Stimulated activated CD4-positive, alpha-beta T cell treated with anti-CD3 and anti-CD28 coated beads, Interleukin-1b, Interleukin-23, amount 100 ng/mL, for 4 hours (primary cell): ENCODE measurements at regions not wholly inside any gene's neighbourhood (a gene's known extent, or its start where the extent isn't known, plus 50 kb on each side); places are given as distances from the start of the nearest gene placed in this dataset.
"Not testable (repeated sequence)": the region's sequence is repeated elsewhere in the genome, so short reads cannot be mapped to it uniquely, and the experiment has no call there.

ENCODE experiments used
- DNase-seq, 2 donors: peaks; one replicate each; pipeline ENCODE4 v3.0.0-alpha.2; 2020; ENCODE audit warnings: low read depth in 2 of 2

- no peak for DNase-seq
These were observed 510.1 kb upstream of the AADAT start for GRCh38 chr4:170599894-170600293.

GRCh38 chr4:170591076-170591475 lies 501.3 kb upstream of the AADAT start:
- no peak for DNase-seq

GRCh38 chr4:170589597-170590191 lies 499.9 kb upstream of the AADAT start:
- DNase-seq: no peak

DNA sequence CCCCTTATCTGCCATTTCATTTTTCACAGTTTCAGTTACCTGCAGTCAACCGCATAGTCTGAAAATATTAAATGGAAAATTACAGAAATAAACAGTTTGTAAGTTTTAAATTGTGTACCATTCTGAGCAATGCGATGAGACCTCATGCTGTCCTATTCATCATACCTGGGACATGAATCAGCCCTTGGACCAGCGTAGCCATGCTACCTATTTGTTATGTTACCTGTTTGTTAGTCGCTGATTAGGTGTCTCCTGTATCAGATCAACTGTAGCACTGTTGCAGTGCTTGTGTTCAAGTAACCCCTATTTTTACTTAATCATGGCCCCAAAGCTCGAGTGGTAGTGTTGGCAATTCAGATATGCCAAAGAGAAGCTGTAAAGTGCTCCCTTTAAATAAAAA lies 492.2 kb upstream of the AADAT start:
- DNase-seq: no peak

DNA sequence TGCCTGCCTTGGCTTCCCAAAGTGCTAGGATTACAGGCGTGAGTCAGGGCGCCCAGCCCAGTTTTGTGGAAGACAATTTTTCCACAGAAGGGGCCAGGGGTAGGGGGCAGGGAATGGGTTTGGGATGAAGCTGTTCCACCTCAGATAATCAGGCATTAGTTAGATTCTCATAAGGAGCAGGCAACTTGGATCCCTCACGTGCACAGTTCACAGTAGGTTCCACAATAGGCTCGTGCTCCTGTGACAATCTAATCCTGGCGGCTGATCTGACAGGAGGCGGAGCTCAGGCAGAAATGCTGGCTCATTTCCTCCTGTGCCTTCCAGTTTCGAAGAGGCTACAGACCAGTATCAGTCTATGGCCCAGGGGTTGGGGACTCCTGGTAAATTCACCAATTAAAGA lies 491.6 kb upstream of the AADAT start:
- DNase-seq: no peak

DNA sequence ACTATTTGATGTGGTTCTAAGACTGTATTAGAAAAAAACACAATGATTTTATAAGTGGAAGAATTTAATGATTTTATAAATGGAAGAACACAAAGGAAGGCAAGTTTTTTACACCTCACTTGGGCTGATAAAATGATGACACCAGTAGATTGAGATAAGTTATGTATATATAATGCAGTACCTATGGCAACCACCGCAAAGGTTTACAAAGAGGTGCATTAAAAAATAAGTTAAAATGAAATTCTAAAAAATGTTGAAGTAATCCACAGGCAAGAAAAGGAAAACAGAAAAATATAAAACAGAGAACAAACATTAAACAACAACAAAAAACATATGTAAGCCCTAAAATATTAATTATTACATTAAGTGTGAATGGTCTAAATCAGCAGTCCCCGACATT lies 490.9 kb upstream of the AADAT start:
- DNase-seq: no peak

DNA sequence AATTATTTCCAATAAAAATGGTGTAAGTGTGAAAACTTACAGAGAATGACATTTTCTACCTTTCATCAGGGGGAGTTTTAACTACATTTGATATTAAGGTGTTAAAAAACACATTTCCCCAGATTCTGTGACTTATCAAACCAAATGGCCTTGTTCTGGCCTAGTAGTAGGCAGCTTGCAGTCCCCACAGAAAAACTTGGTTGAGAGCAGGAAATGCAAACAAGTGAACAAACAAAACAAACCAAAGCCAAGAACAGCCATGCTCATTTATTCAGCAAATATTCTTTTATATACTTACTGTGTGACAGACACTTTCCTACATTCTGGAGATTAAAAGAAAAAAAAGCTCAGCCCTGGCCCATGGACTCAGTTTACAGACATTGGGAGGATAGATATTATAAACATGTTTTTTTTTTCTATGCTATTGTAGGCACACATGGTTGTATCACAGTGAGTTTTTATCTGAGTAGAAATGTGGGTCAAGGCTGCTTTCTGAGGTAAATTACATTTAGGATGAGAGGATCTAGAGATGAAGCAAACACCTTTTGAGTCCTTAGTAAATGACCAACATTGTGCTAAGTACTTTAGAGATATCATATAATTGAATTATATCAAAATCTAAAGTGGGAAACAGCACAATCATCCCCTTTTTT lies 449.2 kb upstream of the AADAT start:
- DNase-seq: no peak

DNA sequence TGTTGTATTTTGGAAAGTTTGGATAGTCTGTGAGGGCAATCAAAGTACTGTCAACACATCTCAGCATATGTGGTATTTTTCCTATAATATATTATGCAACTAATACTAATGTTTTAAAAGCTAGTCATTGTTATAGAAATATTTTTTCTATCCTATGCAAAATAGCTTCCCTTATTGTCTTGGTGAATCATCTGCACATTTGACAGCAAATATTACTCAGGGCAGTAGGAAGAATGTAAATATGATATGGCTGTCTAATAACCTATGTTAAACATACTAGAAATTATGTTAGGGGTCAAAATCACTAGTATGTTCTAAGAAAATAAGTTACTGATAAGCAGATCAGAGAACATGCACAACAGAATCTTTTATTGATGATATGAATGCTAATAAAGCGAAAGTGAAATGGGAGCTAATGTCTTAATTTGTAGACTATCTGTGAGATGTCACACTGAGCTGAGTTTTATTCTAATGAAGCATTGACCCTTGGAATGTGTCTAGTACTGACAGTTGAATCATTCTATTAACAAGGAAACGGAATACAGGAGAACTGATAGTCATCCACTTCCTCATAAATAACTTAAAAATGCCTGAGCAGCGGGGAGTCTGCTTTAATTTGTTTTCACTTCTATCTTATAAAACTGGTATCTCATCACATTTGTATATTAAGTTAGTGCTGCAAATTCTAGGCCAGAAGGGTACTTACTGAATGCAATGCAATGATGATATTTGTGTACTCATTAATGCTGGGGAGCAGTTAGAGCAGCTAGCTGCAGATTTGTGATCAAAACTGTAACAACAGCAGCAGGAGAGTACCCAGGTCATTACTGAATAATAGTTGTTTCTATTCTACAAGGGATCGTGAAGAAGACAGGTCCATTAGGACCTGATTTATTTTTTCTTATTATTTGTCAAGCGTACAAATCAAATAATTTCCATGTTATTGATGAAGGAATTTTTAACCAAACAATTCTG lies 440.3 kb upstream of the AADAT start:
- DNase-seq: no peak

- DNase-seq: no peak
These were observed 436.7 kb upstream of the AADAT start for GRCh38 chr4:170526471-170526870.

DNA sequence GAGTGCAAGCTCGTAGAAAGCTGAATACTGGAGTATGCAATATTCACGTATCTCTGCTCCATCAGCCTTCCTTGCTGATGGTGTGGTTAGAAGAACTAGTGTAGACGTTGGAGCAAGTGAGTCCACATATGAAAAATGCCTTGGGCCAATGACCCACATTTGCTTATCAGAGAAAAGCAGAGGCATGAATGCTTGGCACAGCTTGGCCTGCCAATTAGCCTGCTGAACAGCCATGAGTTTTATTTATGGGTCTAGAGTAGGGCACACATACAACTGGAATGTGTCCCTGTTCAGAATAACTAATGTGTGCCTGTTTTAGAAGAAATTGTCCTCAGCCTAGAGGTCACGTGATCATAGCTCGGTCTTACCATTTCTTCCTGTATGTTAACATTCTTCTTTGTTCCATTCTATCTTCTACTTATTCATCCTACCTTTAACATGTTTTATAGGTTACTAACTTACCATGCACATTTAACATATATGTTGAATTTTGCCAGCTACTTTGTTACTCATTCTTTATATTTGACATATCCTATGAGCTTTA lies 432.7 kb upstream of the AADAT start:
- DNase-seq: no peak

DNA sequence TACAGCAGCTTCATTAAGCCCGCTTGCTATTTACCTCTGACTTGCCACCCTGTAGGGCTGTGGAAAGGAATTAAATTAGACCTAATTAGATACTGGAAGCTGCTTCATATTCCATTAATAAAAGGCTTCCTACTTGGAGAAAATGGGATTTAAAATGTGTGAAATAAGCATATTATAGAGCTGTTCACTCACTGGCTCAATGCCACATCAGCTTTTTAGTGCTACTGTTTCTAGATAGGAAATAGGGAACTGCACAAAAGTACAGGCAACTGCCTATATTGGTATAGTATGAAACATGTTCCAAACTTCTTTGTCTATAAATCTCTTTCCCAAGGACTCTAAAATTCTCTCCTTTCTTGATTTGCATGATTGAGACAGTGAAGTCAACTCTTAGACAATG lies 407.9 kb upstream of the AADAT start:
- no peak for DNase-seq

- DNase-seq: no peak
These were observed 407.4 kb upstream of the AADAT start for GRCh38 chr4:170497112-170497511.

DNA sequence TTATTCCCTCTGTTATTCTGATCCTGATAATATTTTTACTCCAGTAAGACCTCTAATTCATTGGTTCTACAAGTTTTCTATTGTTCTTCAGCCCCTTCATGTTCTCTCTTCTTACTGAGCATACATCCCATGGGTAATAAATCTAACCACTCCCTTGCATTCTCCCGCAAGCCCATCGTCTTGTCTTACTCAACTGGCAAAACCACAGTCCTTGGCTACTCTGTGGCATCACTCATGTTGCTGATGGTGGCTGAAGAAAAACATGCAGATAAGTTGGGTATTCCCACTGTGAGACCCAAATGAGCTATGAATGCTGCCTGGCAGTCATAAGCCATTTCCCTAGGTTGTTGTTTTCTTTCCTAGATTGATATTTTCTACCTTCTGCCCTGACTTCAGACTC lies 402.2 kb upstream of the AADAT start:
- no peak for DNase-seq

- no peak for DNase-seq
These were observed 386.6 kb upstream of the AADAT start for GRCh38 chr4:170476351-170476750.

DNA sequence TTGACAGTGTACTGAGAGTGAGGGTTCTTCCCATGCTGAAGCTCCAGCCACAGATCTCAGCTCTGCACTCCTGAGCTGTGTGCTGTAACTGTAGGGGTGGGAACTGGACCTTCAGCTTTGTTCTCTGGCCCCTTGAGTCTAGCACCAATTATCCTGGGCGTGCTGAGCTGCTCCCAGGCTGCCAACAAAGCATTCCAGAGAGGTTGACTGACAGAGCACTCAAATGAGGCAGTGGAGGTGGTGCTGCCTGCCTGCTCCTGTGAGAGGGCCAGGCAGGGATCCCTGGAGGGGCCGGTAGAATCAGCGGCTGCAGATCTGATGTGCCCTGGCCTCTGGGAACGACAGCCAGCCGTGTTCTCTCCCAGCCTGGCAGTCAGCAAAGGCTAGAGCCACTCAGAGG lies 375.7 kb upstream of the AADAT start:
- DNase-seq: no peak

DNA sequence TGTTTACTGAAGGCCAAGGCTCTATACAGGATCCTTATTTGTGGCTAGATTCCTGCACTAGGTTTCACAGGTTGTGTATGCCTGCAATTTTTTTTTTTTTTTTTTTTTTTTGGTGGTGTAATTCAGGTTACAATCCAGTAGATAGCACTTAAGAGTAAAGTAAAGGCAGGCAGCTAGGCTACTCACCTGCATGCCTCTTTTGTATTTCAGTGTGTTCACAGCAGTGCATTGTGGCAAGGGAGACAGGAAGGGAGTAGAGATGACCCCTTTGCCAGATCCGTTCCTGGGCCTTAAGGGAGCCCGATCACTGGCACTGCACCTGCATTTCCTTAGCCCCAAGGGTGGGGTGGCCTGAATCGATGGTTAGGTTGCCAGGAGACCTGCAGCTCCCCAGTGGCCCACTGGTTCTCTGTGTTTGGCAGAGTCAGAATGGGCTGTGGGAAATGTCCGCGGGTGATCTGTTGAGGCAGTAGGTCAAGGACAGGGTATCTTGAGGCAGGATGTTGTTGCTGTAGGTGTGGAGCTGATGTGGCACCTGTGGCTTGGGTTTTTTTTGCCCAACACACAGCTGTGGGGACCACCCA lies 374.9 kb upstream of the AADAT start:
- DNase-seq: no peak

DNA sequence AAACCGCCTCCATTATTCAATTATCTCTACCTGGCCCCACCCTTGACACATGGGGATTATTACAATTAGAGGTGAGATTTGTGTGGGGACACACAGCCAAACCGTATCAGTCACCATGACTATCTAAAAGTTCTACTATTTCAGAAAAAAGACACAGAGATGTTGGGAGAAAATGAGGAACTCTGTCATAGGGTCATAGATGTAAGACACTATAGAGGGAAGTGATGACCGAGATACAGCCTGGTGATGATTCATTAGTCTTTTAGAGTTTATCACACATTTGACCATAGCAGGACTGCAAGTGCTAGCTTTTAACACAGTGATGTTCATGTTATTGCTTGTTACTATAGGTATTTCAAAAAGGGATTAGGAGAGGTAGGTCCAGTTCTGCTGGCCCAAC lies 357.0 kb upstream of the AADAT start:
- DNase-seq: no peak

DNA sequence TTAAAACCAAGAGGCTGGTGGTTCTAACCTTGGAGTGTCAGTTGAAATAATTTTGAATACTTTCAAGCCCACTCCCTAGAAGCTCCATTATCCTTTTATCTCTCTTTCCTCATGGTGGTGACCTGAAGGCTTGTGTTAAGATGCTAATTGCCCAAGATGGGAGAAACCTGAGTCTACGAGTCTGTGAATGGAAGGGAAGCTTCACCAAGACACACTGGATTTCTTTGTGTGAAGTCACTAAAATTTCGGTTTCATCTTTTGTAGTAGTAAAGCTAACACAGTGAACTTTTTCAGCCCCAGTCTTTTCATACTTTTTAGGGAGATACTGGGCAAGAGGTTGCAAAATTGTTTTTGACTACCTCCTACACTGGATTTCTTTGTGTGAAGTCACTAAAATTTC lies 351.4 kb upstream of the AADAT start:
- not testable (repeated sequence) for DNase-seq

DNA sequence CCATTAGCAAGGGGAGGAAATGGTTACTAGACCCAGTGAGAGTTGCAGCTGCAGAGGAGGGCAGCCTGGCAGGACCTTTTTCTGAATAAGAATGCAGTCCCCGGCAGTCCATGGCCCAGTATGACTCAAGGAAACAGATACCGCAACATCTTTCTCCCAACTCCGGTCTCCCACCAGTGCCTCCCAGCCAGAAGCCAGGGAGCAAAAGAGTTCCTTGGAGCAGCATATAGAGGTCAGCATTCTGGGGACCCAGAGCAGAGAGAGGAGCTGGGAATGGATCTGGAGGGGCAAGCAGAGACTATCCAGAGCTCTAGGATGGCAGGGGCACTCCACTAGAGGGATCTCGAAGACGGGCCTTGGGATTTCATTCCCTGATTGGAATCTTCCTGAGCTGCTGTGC lies 339.2 kb upstream of the AADAT start:
- no peak for DNase-seq

DNA sequence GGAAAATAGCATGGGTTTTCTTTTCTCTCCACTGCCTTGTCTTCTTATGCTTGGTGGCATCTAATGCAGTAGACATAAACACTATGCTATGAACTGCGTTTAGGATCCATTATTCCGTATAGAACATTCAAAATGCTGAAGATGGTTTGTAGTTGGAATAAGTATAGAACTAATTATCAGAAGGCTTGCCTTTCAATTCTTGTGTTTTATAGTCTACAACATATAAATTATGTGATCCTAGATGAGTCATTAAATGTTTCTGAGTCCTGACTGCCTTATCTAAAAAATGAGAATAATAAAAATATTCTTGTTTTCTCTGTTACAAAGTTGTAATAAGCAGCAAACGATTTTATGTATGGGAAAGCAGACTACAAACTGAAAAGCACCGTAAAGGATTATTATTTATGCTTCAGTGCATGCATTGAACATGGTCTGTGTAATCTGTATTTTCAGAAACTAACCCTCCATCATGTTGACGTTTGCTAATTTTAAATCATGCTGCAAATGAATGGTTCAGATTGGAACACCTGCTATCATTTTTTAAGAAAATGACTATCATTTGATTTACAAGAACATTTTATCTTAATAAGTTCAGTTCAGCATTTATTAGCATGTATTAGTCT lies 335.9 kb upstream of the AADAT start:
- DNase-seq: no peak

- no peak for DNase-seq
These were observed 335.3 kb upstream of the AADAT start for GRCh38 chr4:170425040-170425439.

- DNase-seq: no peak
These were observed 333.4 kb upstream of the AADAT start for GRCh38 chr4:170423137-170423536.
